Cardiac fibroblast (primary cell): ENCODE measurements at regions not wholly inside any gene's neighbourhood (a gene's known extent, or its start where the extent isn't known, plus 50 kb on each side); places are given as distances from the start of the nearest gene placed in this dataset.

ENCODE experiments used
- DNase-seq, 2 donors: peaks; one replicate each; pipeline versions ENCODE4 v3.0.0 to v3.0.0-alpha.2; 2010; ENCODE audit warnings: low read depth in 2 of 2
- H3K4me3 ChIP-seq, 2 donors: replicated peaks in 1 of 2; 1 replicate in 1 of 2; 2 replicates in 1 of 2; pipeline ENCODE4 v1.5.1; 2011; ENCODE audit warnings: low read depth in 2 of 2, low read length in 2 of 2, mild to moderate bottlenecking in 2 of 2, moderate library complexity in 1 of 2
- TF ChIP-seq, protein P1 (sequence below): IDR thresholded peaks from one replicate; pipeline ENCODE4 v1.5.1; 2011; ENCODE audit warnings: low read depth, mild to moderate bottlenecking, low read length, inconsistent platforms

DNA sequence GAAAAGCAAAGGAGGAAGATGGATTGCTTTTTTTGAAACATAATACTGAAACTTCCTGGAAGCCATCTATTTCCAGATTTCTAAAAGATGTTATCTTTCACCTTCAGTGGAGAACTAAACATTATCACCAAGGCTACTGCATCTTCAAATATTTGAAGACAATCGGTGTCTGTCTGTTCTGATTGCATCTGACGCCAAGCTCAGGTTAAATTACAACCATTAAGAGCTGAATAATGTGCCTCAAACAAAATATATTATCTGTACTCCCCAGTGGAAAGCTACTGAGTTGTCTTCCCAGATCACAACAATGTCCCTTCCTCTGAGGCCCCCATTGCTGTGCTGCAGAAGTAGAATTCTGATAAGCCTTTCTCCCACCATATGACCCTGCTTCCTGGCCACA, 342.3 kb downstream of the PLK2 start:
- H3K4me3 ChIP-seq, result no peak overlapping the region
- TF ChIP-seq, protein P1, sequence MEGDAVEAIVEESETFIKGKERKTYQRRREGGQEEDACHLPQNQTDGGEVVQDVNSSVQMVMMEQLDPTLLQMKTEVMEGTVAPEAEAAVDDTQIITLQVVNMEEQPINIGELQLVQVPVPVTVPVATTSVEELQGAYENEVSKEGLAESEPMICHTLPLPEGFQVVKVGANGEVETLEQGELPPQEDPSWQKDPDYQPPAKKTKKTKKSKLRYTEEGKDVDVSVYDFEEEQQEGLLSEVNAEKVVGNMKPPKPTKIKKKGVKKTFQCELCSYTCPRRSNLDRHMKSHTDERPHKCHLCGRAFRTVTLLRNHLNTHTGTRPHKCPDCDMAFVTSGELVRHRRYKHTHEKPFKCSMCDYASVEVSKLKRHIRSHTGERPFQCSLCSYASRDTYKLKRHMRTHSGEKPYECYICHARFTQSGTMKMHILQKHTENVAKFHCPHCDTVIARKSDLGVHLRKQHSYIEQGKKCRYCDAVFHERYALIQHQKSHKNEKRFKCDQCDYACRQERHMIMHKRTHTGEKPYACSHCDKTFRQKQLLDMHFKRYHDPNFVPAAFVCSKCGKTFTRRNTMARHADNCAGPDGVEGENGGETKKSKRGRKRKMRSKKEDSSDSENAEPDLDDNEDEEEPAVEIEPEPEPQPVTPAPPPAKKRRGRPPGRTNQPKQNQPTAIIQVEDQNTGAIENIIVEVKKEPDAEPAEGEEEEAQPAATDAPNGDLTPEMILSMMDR, result no peak
- DNase-seq, result no peak

DNA sequence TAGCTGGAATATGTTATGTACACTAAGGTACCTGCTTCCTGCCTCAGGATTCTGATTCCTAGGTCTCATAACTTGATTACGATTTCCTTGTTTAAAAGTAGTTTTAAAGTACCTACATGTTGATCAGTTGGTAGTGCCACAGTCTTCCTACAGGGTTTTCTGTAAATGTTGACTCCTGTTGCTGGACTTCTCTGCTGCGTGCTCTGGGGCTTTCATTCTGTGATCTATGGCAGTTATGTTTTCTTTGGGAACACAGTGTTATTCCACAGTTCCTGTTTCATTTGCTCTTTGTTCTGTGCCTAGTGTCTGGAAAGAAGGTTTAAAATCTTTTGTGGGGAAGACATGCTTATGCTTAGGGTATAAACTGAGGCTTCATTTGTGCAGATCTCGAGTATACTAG, 343.5 kb downstream of the PLK2 start:
- no peak for DNase-seq
- H3K4me3 ChIP-seq, result no peak overlapping the region
- TF ChIP-seq, protein P1, result no peak

DNA sequence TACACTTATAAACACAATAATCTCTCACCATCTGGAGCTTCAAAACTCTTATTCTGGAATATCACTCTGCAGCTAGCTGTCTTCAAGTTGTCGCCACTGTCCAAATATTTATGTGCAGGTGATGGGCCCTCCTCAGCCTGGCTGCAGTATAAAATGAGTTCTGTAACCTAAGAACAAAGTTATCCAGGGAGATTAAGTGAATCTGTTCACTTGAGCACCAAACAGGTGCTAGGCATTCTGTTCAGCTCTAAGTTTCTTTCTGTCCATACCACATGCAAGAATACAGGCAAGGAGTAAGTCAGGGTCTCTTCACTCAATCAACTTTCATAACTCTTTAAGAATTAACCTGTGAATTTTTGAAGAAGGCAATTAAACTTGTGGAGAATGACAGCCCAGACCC, 344.1 kb downstream of the PLK2 start:
- TF ChIP-seq, protein P1, result no peak
- DNase-seq, result no peak
- no peak overlapping the region for H3K4me3 ChIP-seq

DNA sequence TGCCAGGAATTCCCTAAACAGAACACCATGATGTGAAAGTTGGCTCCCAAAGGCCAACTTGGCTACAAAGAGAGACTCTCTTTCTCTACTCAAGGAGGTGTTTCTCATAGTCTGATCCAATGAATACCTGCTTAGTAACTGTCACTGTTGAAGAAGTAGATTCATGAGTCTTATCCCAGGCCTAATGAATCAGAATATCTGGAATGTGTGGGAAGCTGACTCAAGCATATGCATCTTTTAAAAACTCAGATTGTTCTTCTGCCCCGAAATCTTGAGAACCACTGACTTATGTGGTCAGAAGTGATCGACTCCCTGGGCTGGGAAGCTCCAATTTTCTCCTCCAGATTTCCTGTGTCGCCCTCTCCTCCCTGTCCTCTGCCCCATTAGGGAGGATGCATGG, 345.6 kb downstream of the PLK2 start:
- peak; percentile 7 to 85 for DNase-seq
- no peak overlapping the region for H3K4me3 ChIP-seq
- TF ChIP-seq, protein P1, result no peak

DNA sequence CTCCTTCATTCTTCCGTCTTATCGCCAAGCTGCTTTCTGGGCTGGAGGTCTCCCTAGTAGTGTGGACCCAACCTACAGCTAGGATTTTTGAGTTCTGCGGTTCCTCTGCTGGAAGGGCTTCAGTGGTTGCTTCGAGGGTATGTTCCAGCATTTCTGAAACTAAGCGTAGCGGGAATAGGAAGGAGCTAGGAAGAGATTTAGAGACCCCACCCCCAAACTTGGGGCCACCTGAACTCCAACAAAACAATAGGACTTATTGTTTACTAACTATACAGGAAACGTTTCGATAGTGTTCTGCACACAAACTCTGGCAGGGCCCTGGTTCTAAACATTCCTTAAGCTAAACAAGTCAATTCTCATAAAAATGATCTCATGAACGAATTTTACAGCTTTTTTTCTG, 346.7 kb downstream of the PLK2 start:
- H3K4me3 ChIP-seq, result no peak overlapping the region
- TF ChIP-seq, protein P1, result no peak
- DNase-seq, result no peak

DNA sequence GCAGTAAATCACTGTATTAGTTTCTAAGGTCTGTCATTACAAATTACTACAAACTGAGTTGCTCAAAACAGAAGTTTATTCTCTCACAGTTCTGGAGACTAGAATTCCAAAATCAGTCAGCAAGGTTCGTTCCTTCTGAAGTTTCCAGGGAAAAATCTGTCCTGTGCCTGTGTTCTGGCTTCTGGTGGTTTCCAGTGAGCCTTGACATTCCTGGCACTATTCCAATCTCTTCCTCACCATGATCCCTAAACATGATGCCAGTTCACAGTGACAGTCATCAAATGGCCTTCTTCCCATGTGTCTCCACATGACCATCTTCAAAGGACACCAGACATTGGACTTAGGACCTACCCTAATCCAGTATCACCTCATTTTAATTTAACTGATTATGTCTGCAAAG, 351.4 kb downstream of the PLK2 start:
- no peak for DNase-seq
- TF ChIP-seq, protein P1, result no peak
- no peak overlapping the region for H3K4me3 ChIP-seq

DNA sequence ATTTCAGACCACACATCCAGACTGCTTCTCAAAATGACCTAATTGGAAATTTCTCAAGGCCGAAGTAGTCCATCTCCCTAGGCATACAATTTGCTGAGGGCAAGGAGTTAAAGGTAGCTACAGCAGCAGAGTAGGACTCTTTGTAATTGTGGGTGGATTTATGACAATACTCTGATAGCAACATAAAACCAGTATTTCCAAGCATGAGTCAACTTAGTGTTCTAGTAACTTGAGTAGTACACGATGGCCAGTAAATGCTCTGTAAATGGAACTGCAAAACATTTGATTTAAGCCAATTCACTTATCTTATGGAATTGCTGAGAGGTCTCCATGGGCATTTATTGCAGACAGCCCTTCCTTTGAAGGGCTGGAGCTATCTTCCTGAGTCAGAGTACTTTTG, 352.2 kb downstream of the PLK2 start:
- peak; percentile 15 to 34 for DNase-seq
- TF ChIP-seq, protein P1, result no peak
- no peak overlapping the region for H3K4me3 ChIP-seq
